Stimulated activated CD4-positive, alpha-beta T cell treated with anti-CD3 and anti-CD28 coated beads, Interleukin-2, amount 100 ng/mL, for 4 hours (primary cell): ENCODE measurements at regions not wholly inside any gene's neighbourhood (a gene's known extent, or its start where the extent isn't known, plus 50 kb on each side); places are given as distances from the start of the nearest gene placed in this dataset.

ENCODE experiments used
- DNase-seq: peaks from one replicate; pipeline ENCODE4 v3.0.0-alpha.2; 2020; ENCODE audit warnings: low read depth

DNA sequence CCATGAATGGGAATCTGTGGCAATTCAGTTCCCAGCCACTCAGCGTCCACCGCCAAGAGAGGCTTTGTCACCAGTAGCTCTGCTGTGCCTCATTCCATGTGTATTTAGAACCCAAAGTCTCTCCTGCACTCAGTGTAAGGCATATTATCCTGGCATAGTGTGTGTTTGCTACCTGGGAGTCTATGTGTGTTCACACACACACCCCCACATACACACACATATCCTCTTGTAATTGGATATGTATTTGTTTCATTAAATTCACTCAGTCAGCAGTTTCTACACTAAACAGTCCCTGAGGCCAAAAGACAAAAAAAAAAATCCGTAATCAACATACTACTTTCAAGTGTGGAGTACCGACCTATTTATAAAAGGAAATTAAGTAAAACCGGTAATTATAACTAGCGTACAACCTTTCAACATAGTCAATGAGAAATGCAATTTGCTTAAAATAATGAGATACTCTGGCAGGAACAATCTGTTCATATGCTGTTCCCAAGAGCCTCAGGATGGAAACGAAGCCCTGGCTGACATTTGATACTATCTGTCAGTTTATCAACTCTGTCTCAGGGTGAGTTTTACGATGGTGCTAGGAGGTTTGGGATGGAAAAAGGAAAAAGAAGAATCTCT, 425.8 kb upstream of the CELF2 start:
- no peak for DNase-seq

DNA sequence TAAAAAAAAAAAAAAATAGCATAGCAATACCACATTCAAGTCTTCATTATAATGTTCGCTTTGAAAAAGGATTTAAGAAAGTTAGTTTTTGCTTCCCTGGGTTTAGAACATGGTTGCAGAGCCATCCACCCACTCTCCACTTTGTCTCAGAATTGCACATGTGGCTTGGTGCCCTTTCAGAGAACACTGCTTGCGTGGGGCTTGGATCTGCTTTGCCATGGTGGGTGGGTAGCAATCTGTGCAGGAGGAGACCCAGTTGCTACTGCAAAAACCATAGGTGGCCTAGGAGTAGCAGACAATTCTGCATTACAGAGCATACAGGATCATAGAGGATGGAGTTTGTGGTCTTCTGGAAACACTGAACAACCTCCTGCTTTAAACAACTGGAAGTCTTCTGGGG, 421.4 kb upstream of the CELF2 start:
- DNase-seq: no peak

DNA sequence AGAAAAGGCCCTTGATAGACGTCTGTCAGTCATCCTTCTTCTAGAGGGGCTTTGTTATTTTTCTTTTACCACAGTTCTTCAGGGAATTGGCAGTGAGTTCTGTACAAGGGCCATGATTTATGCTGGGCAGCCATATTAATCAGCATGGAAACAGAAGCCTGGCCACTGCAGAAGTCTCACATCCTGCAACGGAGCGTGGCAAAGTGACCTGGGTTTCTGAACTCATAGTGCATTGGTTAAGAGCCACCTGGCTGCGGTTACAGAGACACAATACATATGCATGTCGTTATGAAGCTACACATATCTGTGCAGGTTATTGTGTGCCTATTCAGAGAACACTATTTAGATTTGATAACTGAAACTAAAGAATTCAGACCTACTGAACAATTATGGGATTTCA, 419.4 kb upstream of the CELF2 start:
- DNase-seq: no peak

DNA sequence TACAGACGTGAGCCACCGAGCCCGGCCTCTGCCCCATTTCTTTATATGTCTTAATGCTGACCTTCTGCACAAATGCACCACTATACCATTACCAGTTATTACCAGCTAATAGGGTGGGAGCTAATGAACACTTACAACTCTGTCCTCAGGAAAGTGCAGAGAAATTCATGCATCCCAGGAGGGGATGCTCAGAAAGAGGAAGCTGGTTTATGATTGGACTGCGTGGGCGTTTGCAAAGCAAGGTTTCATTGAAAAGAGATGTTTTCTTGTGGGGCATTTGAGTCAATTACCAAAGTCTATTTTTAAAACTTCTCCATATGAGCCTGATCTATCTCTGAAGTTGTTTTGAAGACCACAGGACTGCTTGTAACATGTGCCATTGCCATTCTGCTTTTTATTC, 417.7 kb upstream of the CELF2 start:
- no peak for DNase-seq

DNA sequence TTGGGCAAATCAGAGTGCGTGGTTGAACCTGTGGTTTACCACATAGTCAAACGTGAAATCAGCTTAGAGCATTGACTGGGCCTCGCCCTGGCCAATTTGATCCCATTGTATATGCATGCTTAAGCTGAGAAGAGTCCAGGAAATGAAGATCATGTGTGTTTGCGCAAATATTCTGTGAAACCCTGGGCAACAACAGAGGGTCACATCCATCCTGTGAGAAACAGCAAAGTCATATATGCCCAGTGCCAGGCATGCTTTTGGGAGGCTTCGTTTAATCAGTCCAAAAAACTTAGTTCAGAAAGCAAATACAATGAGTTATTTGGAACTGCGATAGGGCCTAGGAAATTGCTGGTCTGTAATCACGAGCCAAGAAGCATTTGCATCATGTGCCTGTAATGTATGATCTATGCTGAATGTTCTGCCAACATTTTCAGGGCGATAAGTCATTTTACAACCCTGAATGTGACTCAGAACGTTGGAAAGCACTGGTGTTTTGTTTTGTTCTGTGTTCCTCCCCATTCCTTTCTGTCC, 412.1 kb upstream of the CELF2 start:
- DNase-seq: no peak

DNA sequence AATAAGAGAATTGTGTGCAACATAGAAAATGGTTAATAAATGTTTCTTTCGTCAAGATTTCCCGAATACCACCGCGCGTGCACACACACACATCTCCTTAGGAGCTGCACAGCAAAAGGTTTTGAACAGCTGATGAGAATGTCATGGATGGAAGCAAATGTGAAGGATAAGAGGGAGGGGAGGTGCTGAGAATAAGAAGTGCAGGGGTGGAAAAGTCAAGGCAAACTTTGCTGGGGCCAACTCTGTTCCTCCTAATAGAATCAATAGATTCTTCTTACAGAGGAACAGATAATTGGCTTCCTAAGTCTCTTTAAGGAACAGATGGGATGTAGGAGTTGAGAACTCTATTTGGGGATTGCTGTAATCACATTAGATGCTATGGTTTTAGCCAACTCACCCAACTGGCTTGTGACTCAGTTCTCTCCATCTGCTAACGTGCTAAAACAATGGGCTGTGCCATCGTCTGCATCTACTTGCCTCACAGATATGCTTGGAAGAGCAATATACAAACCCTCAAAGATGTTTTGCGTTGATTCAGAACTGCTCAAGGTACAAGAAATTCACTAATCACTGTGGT, 408.2 kb upstream of the CELF2 start:
- DNase-seq: no peak

DNA sequence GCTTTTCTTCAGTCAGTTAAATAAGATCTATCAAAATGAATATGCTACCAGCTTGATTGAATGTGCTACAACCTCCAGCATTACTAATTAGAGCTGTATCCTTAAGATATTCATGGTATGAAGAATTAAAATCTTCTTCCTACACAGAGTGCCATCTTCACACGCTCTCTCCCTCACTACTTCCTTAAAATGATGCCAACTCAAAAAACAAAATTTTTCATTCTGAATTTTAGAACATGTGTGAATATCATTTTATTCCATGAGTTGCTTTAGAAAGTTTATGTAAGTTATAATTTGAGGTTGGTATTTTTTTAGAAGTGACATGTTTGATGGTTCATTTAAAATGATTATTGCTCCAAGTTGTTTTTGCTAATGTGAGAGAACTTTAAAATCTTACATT, 407.5 kb upstream of the CELF2 start:
- DNase-seq: no peak

DNA sequence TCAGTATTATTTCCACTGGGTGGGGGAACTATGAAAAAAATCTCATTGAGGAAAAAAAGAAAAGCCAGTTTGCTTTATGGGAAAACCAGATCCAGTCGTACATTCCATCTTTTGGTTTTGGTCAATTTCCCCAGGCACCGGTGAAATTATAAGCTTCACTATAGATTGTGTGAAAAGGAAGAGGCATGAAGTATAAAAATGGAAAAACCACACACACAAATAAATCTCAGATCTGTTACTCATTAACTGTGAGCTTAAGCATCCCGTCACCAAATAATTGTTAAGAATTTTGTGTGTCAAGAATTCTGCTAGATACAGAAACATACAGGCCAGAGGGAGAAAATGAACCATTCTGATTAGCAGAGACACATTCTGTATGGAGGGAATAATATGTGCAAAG, 405.5 kb upstream of the CELF2 start:
- no peak for DNase-seq

DNA sequence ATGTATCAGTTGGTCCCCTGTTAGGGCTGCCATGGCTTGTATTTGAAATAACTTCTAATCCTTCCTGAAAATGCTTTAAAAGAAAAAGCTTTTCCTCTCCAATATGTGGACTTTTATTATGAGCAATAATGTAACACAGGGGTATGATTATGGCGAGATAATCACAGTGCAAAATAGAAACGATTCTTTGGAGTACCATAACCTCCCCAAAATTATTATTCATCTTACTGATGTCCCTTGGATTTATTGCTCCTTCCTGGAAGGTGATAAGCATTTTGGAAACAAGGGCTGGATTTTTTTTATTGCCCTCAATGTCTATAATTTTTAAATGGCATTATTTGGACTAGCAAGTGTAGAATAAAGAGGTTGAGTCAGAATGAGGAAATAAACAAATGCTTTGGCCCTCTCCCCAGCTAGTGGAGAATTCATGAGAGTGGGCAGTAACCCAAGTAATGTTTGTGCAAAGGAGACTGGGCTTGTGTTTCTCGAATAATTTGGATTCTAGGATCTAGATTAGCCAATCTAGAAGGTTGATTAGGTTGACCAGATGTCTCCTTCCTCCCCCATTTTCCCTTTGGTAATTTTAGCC, 403.9 kb upstream of the CELF2 start:
- DNase-seq: no peak

DNA sequence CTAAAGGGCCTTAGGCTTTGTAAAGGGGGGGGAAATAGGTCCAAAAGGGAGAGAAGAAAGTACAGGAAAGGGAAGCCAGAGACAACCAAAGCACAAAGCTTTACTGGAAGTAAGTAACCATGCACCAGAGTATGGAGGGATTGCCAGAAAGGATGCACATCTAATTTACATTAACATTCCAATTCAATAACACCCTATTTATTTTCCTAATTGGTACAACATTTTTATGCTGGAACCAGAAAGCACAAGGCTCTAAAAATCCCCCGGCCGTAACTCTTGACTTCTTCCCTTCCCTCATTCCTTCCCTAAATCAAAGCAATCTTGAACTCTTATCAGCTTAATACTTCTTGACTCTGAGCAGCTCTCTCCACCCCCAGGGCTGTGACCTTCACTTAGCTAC, 400.0 kb upstream of the CELF2 start:
- DNase-seq: no peak

DNA sequence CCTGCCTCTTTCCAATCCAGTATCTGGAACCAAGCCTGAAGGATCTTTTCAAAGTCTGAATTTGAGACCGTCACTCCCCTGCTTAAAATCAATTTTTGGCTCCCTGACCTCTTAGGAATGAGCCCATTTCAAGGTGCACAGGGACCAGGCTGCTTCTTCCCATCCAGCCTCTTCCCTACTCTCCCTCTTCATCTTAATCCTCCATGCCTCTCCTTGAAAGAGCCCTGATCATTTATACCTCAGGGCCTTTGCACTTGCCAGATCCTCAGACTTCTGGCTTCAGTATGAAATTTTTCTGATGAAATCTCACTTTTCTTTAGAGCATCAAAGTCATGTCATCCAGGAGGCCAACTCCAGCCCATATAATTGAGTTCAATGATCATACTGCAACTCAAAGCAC, 399.5 kb upstream of the CELF2 start:
- DNase-seq: no peak

DNA sequence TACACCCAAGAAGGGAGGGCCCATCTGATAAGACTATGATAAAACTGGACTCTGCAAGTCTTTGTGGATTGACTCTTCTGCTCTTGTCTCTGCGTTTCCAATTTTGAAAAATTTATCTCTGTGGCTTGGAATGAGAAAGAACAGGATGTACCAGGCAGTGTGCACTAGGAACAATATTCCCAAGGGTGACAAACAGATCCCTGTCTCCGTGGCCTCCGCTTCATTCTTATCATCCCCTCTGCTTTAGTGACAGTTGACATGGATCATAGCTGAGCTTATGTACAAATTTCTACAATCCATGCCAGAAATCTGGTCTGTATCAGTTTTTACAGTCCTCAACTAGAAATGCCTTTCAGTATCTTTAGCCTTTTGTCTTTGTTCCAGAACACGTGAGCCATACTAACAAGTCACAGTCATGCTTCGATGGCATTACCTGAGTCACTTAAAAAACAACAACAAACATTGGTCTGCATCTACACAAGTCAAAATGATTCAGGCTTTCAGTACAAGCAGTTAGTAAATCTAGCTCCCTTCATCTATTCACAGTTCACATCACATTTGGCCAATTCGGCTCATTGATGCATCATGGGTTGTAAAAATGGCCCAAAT, 393.6 kb upstream of the CELF2 start:
- no peak for DNase-seq

DNA sequence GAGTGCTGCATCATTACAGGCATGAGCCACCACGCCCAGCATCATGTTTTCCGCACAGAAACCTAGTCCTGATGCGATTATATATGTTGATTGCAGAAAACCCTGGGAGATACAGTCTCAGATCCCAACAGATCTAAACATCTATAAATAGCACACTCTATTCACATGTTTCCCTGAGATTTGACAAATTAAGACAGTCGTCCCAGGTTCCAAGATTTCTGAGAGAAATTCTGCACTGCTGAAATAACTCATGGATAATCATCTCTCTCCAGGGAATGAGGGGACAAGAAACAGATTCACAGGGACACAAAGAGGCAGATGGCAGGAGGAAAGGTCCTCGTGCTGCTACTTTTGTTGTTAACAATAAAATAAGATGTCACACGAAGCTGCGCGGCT, 393.1 kb upstream of the CELF2 start:
- no peak for DNase-seq

DNA sequence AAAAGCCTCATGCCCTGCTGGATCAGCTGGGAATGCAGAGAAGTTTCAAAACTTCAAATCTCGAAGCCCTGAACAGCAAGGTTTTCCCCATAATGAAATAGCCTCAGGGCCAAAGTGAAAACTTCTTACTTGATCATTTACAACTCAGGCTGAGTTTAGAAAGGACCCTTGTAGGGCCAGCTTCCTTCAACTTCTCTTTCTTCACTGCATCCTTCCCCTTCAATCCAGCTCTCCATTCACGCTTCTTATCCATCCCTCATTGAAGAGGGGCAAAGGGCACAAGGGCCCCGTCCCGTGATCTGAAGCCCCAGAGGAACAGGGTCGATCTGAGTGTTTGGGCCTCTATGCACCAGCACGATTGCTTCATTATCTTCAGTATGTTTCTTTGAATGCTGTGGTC, 392.2 kb upstream of the CELF2 start:
- DNase-seq: no peak

DNA sequence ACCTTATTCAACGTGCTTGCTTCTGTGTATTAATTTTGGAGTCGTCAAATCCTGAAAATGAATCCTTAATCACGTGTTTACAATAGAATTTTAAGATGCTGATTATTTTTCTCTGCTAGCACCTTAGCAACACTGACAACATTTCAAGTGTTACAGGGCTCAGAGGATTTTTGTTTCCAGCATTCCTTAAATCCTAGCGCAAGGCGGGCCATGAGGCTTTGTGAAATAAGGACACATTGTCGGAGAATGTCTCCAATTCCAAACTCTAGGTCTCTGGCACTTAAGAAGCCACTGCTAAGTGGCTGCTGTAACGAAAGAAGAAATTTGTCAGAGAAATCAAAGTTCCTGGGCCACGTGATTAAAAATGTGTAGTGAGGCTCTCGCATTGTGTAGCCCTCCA, 390.9 kb upstream of the CELF2 start:
- DNase-seq: no peak

DNA sequence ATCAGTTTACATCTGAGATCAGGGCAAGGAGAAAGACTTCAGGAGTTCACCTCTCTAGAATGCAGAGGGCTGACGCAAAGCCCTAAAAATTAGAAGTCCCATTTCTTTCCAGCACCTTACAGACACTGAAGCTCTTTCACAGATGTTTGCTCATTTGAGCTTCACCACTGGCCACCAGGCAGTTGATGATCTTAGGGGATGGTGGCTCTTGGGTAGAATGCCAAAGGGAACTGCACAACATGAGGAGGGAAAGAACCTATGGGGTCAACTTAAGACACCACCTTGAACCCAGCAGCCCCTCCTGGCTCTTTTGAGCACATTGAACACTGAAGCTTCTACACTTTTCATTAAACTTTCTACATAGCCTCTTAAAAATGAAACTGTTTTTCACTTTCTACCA, 390.3 kb upstream of the CELF2 start:
- no peak for DNase-seq

DNA sequence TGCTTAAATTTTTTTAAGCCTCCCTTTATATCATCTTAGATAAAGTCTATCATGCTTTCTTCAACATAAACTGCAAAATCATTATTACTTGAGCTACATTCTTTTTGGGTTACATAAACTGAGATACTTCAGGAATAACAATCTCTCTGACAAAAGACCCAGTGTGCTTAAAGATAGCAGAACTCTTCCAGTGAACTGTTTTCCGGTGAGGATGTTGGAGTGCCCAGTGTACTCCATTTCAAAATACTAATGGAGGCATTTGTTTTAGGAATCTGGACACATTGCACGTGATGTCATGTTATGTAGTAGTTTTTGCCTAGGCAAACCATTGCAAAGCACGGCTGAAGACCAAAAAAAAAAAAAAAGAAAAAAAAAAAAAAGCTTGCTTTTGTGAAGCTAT, 388.2 kb upstream of the CELF2 start:
- no peak for DNase-seq

DNA sequence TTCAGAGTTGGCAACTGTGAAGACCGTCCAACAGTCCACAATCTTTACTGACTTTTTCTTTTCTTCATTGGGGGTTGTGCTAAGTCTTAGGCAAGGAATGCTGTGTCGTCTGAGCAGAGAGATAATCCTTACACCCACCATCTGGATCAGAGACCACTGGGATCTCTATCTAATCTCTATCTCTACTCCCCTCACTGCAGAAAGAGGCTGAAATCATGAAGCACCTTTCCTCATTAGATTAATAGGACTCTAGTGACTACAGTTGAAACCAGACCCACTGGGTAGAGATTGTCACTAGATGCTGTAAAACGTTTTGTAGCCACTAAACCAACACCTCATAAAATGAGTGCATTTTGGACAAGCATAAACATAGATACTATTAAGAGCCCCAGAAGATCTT, 387.4 kb upstream of the CELF2 start:
- DNase-seq: no peak

DNA sequence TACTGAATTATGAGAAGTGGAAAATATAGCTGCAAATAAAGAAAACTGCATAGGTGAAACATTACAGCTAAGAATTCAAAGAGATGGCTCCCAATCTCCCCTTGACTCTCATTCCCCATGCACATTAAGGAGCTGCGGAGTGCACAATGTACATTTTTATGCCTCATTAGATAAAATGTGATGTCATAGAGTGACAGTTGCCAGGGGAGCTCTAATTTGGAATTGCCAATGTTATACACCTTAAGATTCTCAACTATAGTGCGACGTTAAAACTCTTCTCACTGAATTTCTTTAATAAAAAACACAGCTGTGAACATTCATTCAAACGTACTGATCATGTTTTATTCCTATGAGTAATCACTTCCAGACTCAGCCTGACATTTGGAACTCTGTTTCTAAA, 386.9 kb upstream of the CELF2 start:
- DNase-seq: no peak

DNA sequence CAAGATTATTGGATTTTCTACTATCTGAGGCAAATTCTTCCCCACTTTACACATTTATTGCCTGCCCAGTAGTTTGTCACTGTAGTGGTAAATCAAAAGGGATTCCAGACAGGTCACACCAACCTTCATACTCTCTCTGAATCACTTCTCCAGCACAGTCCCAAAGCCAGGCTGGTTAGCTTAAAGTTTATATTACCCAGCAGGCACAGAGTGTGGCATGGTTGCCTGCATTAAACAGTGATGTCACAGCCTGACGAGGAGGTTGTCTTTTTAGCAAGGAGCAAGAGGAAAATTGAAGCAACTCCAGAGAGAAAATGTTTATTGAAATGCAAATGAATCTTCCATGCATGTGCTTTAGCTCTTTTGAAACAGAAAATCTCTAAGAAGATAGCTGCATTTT, 375.5 kb upstream of the CELF2 start:
- no peak for DNase-seq

DNA sequence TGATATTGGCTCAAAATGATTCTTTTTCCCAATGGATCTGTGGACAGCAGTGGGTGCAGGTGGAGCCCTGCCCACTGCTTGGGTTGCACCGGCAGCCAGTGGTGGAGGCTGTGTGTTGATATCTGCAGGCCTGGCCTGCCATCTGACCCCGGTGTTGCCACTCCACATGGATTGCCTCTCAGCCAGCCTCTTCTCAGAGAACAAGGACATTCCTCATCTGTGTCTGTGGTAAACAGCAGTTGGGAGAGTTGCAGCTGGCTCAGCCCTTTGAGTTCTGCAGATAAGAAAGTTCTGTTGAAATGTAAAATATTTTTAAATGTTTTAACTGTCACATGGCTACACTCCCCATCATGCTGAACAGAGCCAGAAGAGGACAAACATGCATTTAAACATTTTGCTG, 374.9 kb upstream of the CELF2 start:
- DNase-seq: no peak

DNA sequence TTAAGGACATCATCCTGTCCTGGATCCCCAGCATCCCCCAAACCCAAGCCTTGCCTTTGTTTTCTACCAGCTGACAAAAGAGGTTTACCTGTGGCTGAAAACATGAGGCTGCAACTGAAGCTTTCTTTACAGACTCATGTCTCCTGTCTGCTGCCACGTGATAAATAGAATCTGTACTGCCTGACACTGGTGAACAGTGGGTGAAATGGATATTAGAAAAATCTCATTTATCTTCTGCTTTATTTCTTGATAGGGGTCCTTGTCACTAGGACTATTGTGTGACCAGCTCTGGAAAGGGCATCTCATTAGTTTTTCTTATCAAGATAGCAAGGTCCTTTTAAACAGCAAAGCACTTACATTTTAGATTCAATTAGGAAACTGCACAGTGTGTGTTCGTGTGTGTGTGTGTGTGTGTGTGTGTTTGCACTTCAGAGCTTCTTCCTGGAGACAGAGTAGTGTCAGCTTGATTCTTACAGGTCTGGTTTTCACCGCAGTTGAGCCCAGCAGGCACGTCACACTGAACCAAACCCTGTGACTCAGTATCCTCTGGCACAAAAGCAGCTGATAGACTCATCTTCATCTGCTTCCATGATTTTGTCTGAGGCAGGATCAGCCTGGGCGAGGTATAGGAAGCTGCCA, 373.5 kb upstream of the CELF2 start:
- DNase-seq: no peak
